Spleen (tissue), 7 donors: ENCODE measurements at regions not wholly inside any gene's neighbourhood (a gene's known extent, or its start where the extent isn't known, plus 50 kb on each side); places are given as distances from the start of the nearest gene placed in this dataset.

Experiments used
- POLR2AphosphoS5 ChIP-seq, 3 donors: sonication (generic); formaldehyde crosslinking; IDR thresholded peaks; one replicate each; pipeline ENCODE4 v1.5.1; 2017; ENCODE audit warnings: antibody characterized with exemption in 3 of 3
- TF ChIP-seq, protein P1 (sequence below), 11 experiments: fragments of 200-600 bp in 7 of 11; fragments of 450-650 bp in 4 of 11; sonication (generic) in 4 of 11; IDR thresholded peaks in 8 of 11; conservative IDR thresholded peaks in 3 of 11; 1 replicate in 7 of 11; 2 replicates in 4 of 11; pipeline versions ENCODE4 v1.4.0 to v1.8.0; 2016 to 2021; ENCODE audit warnings: antibody characterized with exemption in 11 of 11, inconsistent platforms in 4 of 11, mild to moderate bottlenecking in 1 of 11
- donor health status: DM: no; HTN: no; CAD: no; lungs with moderate emphysema.
- donor health status: DM: no; HTN: no; CAD: no.
- donor health status: DM: no; HTN: no; CAD: no.

DNA sequence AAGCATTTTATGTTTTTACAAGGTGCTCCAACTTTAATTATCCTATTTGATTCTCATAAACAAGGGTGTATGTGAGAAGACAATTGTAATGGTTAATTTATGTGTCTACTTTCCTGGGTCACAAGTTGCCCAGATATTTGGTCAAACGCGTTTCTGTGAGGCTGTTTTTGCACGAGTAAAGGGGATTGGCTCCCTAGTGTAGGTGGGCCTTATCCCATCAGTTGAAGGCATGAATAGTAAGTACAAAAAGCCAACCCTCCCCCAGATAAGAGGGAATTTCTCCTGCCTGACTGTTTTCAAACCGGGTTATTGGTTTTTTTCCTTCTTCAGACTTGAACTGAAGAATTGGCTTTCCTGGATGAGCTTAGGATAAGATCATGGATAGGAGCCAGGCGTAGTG lies 224.0 kb upstream of the NCKAP5 start:
- TF ChIP-seq, protein P1, sequence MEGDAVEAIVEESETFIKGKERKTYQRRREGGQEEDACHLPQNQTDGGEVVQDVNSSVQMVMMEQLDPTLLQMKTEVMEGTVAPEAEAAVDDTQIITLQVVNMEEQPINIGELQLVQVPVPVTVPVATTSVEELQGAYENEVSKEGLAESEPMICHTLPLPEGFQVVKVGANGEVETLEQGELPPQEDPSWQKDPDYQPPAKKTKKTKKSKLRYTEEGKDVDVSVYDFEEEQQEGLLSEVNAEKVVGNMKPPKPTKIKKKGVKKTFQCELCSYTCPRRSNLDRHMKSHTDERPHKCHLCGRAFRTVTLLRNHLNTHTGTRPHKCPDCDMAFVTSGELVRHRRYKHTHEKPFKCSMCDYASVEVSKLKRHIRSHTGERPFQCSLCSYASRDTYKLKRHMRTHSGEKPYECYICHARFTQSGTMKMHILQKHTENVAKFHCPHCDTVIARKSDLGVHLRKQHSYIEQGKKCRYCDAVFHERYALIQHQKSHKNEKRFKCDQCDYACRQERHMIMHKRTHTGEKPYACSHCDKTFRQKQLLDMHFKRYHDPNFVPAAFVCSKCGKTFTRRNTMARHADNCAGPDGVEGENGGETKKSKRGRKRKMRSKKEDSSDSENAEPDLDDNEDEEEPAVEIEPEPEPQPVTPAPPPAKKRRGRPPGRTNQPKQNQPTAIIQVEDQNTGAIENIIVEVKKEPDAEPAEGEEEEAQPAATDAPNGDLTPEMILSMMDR (IDR thresholded peaks at IDR 0.05 in 8 of 11, conservative IDR thresholded peaks at IDR 0.05 in 3 of 11) = no peak
- no peak for TF ChIP-seq POLR2AphosphoS5 (IDR thresholded peaks at IDR 0.05)
